Glutamatergic neuron (in vitro differentiated cells): ENCODE measurements at regions not wholly inside any gene's neighbourhood (a gene's known extent, or its start where the extent isn't known, plus 50 kb on each side); places are given as distances from the start of the nearest gene placed in this dataset.

ENCODE experiments used
- DNase-seq: peaks from one replicate; pipeline ENCODE4 v3.0.0; 2022
- H3K27ac Mint-ChIP-seq: one replicate; pipeline ENCODE4 v1.8.0; 2020; ENCODE audit warnings: mild to moderate bottlenecking, mixed read lengths, inconsistent platforms; ENCODE audit not compliant: unreplicated experiment
- H3K27me3 Mint-ChIP-seq: one replicate; pipeline ENCODE4 v1.8.0; 2020; ENCODE audit warnings: mild to moderate bottlenecking, moderate library complexity, mixed read lengths, inconsistent platforms; ENCODE audit not compliant: unreplicated experiment
- H3K36me3 Mint-ChIP-seq: one replicate; pipeline ENCODE4 v1.8.0; 2020; ENCODE audit warnings: mild to moderate bottlenecking, mixed read lengths, inconsistent platforms; ENCODE audit not compliant: unreplicated experiment
- H3K4me1 Mint-ChIP-seq: one replicate; pipeline ENCODE4 v1.8.0; 2020; ENCODE audit warnings: mild to moderate bottlenecking, low read depth, mixed read lengths, inconsistent platforms; ENCODE audit not compliant: unreplicated experiment
- H3K4me3 Mint-ChIP-seq: one replicate; pipeline ENCODE4 v1.8.0; 2020; ENCODE audit warnings: mild to moderate bottlenecking, mixed read lengths, inconsistent platforms; ENCODE audit not compliant: unreplicated experiment
- H3K9me3 Mint-ChIP-seq: one replicate; pipeline ENCODE4 v1.8.0; 2020; ENCODE audit warnings: mild to moderate bottlenecking, moderate library complexity, mixed read lengths, inconsistent platforms; ENCODE audit not compliant: unreplicated experiment
- TF ChIP-seq, protein P1 (sequence below): fragments of 200-600 bp; sonication (generic); IDR thresholded peaks from one replicate; pipeline ENCODE4 v1.5.0; 2021; ENCODE audit not compliant: partially characterized antibody, unreplicated experiment

DNA sequence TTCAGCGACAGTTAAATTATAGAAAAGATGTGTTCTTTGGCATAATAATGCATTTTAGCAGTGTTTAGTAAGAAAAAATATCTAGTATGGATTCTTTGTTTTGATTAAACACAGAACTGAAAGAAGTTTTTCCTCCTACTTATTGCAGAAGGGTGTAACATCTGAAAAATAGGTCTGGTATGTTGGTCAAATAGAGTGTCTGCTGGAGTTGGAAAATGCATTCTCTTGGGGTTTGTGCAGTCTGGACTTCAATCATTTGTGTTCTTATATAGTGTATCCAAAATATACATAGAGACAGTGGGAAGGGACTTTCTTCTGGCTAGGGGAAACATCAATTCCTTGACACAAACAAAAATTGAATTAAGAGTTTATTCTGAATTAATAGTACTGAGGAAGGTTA, 132.4 kb upstream of the MAN1A1 start:
- Mint-ChIP-seq H3K4me1 (peaks cover 20% of the 10 kb centered on the region), H3K36me3 (no peaks in the 10 kb centered on the region), H3K4me3 (no peak overlapping the region), H3K9me3 (peaks cover 3% of the 10 kb centered on the region), H3K27ac (no peak overlapping the region), H3K27me3 (no peaks in the 10 kb centered on the region)
- no peak for DNase-seq
- TF ChIP-seq, protein P1, sequence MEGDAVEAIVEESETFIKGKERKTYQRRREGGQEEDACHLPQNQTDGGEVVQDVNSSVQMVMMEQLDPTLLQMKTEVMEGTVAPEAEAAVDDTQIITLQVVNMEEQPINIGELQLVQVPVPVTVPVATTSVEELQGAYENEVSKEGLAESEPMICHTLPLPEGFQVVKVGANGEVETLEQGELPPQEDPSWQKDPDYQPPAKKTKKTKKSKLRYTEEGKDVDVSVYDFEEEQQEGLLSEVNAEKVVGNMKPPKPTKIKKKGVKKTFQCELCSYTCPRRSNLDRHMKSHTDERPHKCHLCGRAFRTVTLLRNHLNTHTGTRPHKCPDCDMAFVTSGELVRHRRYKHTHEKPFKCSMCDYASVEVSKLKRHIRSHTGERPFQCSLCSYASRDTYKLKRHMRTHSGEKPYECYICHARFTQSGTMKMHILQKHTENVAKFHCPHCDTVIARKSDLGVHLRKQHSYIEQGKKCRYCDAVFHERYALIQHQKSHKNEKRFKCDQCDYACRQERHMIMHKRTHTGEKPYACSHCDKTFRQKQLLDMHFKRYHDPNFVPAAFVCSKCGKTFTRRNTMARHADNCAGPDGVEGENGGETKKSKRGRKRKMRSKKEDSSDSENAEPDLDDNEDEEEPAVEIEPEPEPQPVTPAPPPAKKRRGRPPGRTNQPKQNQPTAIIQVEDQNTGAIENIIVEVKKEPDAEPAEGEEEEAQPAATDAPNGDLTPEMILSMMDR, result no peak

DNA sequence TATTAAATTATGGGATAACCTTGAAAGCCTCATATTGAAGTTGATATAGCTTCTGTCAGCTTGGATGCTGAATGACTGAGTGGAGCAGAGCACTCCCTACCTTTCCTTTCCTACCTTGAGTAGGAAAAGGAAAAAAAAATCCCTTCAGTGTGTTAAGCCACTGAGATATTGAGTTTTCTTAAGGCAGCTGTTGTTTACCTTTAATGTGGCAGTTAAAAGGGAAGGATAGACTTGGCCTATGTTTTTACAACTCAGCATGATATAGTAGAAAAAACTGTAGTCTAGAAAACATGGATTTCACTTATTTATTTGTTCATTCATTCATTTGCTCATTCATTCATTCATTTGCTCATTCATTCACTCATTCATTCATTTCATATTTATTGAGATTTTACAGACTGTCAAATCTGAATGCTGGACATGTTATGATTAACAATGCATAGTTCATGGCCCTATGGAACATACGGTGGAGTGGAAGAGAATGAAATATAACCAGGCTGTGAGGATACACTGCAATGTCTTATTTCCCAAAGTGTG, 131.5 kb upstream of the MAN1A1 start:
- TF ChIP-seq, protein P1, result no peak
- Mint-ChIP-seq H3K27ac (no peak overlapping the region), H3K36me3 (no peaks in the 10 kb centered on the region), H3K4me3 (no peak overlapping the region), H3K4me1 (peaks cover 28% of the 10 kb centered on the region), H3K9me3 (peaks cover 6% of the 10 kb centered on the region), H3K27me3 (no peaks in the 10 kb centered on the region)
- no peak for DNase-seq

DNA sequence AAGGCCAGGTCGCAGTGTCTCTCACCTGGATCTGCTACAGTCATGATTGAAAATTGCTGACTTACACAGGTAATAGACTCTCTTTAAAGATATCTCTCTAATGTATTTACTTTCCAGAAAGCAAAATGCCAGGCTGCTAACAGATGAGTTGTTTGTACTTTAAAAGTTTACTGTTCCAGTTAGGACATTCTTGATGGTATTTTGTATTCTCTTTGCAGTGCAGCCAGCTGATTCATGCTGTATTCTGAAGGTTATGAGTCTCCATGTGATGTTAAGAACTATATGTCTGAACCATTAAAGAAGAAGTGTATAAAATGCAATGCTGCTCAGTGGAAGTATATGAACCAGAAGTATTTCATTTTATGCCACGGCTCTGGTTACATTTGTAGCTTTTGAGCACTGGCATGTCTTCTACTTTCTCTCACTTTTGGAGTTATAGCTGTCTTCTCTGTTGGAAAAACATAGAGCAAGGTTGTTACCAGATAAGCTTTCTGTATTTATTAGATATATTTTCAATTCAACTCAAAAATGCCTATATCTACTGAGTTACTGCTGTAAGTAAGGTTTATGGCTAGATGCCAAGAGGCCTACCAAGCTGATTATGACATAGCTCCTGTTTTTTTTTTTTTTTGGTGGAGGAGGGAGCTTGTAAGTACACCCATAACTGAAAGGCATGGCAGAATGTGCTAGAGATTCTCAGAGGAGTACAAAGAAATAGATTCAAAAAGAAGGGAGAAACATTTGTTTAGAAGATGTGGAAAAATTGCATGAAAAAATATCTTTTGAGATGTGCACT, 130.5 kb upstream of the MAN1A1 start:
- DNase-seq, result no peak
- Mint-ChIP-seq H3K27me3 (no peaks in the 10 kb centered on the region), H3K4me1 (peaks cover 36% of the 10 kb centered on the region), H3K9me3 (peaks cover 6% of the 10 kb centered on the region), H3K4me3 (no peak overlapping the region), H3K27ac (peak overlapping the region; percentile 45), H3K36me3 (no peaks in the 10 kb centered on the region)
- TF ChIP-seq, protein P1, result no peak

DNA sequence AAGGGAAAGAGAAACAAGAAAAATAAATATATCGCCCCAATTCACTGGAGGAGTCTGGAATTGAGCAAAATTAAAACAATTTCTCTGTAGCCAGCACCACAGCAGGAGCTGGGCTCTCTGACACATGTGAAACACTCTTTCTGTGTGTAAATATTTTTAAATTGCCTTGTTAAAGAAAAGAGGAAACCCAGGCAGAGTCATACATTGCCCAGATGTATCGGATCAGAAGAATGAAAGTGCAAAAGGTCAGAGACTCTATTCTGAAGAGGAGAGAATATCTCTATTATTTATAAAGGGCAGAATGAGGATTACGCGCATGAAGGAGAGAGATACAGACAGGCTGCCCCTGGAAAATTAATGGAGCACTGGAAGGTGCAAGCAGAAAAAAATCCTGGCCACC, 127.0 kb upstream of the MAN1A1 start:
- TF ChIP-seq, protein P1, result no peak
- H3K4me3 Mint-ChIP-seq, result peak overlapping the region; percentile 51
- H3K36me3 Mint-ChIP-seq, result no peaks in the 10 kb centered on the region
- H3K9me3 Mint-ChIP-seq, result peaks cover 9% of the 10 kb centered on the region
- H3K27ac Mint-ChIP-seq, result peak overlapping the region; percentile 97
- H3K27me3 Mint-ChIP-seq, result no peaks in the 10 kb centered on the region
- H3K4me1 Mint-ChIP-seq, result peaks cover 35% of the 10 kb centered on the region
- no peak for DNase-seq

DNA sequence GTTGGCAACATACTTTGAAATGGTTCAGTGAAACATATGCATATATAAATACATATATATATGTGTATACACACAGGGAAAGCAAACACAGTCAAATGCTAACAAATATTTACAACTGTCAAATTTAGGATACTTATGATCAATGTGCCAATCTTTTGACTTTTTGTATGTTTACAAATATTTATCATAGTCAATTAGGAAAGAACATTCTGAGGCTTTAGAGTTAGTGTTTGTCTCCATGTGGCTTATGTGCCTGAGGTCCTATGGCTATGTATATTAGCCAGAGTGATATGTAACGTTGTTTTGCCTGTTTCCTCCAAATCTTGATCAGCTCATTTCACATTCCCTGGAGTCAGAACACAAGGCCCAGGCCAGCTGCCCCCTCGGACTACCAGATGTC, 126.5 kb upstream of the MAN1A1 start:
- peaks cover 9% of the 10 kb centered on the region for H3K9me3 Mint-ChIP-seq
- peaks cover 34% of the 10 kb centered on the region for H3K4me1 Mint-ChIP-seq
- H3K36me3 Mint-ChIP-seq, result no peaks in the 10 kb centered on the region
- H3K27me3 Mint-ChIP-seq, result no peaks in the 10 kb centered on the region
- TF ChIP-seq, protein P1, result no peak
- peak overlapping the region; percentile 51 for H3K4me3 Mint-ChIP-seq
- DNase-seq, result peak; percentile 70
- H3K27ac Mint-ChIP-seq, result peak overlapping the region; percentile 97
